ENCODE measurements at regions not wholly inside any gene's neighbourhood (a gene's known extent, or its start where the extent isn't known, plus 50 kb on each side); places are given as distances from the start of the nearest gene placed in this dataset.

DNA sequence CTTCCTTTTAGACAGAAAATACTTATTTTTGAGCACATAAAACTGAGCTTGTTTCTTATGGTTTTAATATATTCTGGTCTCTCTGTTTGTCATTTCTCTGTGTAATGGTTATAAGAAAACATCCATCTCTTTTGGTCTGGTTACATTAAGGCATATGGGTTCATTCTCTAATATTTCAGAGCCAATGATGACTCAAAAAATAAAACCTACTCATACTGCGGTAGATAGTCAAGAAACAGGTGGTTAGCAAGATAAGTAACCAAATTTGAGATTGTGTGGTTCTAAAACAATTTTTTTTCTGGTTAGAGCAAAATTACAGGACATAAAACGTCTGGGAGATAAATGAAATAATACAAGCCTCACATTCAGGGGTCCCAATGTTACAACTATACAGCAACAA lies 654.5 kb downstream of the STIM2 start:
- Mint-ChIP-seq H3K4me3 (no peak overlapping the region), H3K27ac (no peak overlapping the region), H3K4me1 (ENCODE audit: low read depth) (no peaks in the 10 kb centered on the region), H3K9me3 (peaks cover 9% of the 10 kb centered on the region), H3K36me3 (ENCODE audit: low read depth) (no peaks in the 10 kb centered on the region), H3K27me3 (no peaks in the 10 kb centered on the region)
- POLR2A ChIA-PET, result no interaction called here
- Histone ChIP-seq H3K9me3 (ENCODE audit: control insufficient read depth in 1 of 2, insufficient read depth in 1 of 2, low read length in 2 of 2) (no peaks in the 10 kb centered on the region), H3K4me3 (ENCODE audit: low read length) (no peak overlapping the region), H3K27ac (ENCODE audit: low read depth in 1 of 2, low read length in 2 of 2) (no peak overlapping the region), H3K27me3 (ENCODE audit: control insufficient read depth in 1 of 2, insufficient read depth in 2 of 2, low read length in 2 of 2) (no peaks in the 10 kb centered on the region), H3K4me1 (ENCODE audit: insufficient read depth, low read length) (no peaks in the 10 kb centered on the region), H3K36me3 (ENCODE audit: insufficient read depth, low read length) (no peaks in the 10 kb centered on the region)
- intact Hi-C loops (cut with DNase I, micrococcal nuclease), result no loop called here
- CTCF ChIA-PET, result no interaction called here
- TF ChIP-seq, protein P1, sequence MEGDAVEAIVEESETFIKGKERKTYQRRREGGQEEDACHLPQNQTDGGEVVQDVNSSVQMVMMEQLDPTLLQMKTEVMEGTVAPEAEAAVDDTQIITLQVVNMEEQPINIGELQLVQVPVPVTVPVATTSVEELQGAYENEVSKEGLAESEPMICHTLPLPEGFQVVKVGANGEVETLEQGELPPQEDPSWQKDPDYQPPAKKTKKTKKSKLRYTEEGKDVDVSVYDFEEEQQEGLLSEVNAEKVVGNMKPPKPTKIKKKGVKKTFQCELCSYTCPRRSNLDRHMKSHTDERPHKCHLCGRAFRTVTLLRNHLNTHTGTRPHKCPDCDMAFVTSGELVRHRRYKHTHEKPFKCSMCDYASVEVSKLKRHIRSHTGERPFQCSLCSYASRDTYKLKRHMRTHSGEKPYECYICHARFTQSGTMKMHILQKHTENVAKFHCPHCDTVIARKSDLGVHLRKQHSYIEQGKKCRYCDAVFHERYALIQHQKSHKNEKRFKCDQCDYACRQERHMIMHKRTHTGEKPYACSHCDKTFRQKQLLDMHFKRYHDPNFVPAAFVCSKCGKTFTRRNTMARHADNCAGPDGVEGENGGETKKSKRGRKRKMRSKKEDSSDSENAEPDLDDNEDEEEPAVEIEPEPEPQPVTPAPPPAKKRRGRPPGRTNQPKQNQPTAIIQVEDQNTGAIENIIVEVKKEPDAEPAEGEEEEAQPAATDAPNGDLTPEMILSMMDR (IDR thresholded peaks at IDR 0.05), result no peak
- DNase-seq (no peak), ATAC-seq (ENCODE audit: poor library complexity) (no peak)

DNA sequence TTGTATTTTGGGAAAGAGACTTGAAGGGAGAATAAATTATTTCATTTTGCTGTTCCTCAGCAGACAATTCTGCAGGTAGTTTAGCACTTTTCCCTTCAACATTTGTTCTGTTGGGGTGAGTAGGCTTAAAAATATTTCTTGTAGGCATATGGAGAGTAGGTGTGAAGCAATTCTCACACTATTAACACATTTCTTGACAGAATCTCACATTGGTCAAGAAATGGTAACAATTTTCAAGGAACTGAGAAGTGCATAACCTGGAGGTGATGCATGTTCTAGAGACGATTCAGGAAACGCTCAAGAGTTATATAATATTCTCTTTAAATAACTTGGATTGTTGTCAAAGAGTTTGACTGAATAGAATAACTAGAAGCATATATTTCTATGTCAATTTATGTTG lies 658.2 kb downstream of the STIM2 start:
- Mint-ChIP-seq H3K4me1 (ENCODE audit: low read depth) (no peaks in the 10 kb centered on the region), H3K27me3 (no peaks in the 10 kb centered on the region), H3K27ac (no peak overlapping the region), H3K9me3 (peaks cover 6% of the 10 kb centered on the region), H3K4me3 (no peak overlapping the region), H3K36me3 (ENCODE audit: low read depth) (no peaks in the 10 kb centered on the region)
- TF ChIP-seq, protein P1 (IDR thresholded peaks at IDR 0.05), result no peak
- no peaks in the 10 kb centered on the region for H3K9me3 ChIP-seq (ENCODE audit: control insufficient read depth in 1 of 2, insufficient read depth in 1 of 2, low read length in 2 of 2)
- intact Hi-C loops (cut with DNase I, micrococcal nuclease), result no loop called here
- ChIA-PET CTCF (no interaction called here), POLR2A (no interaction called here)
- ATAC-seq (ENCODE audit: poor library complexity) (no peak), DNase-seq (no peak)
- H3K36me3 ChIP-seq (ENCODE audit: insufficient read depth, low read length), result no peaks in the 10 kb centered on the region
- H3K27ac ChIP-seq (ENCODE audit: low read depth in 1 of 2, low read length in 2 of 2), result no peak overlapping the region
- no peak overlapping the region for H3K4me3 ChIP-seq (ENCODE audit: low read length)
- H3K27me3 ChIP-seq (ENCODE audit: control insufficient read depth in 1 of 2, insufficient read depth in 2 of 2, low read length in 2 of 2), result no peaks in the 10 kb centered on the region
- no peaks in the 10 kb centered on the region for H3K4me1 ChIP-seq (ENCODE audit: insufficient read depth, low read length)

DNA sequence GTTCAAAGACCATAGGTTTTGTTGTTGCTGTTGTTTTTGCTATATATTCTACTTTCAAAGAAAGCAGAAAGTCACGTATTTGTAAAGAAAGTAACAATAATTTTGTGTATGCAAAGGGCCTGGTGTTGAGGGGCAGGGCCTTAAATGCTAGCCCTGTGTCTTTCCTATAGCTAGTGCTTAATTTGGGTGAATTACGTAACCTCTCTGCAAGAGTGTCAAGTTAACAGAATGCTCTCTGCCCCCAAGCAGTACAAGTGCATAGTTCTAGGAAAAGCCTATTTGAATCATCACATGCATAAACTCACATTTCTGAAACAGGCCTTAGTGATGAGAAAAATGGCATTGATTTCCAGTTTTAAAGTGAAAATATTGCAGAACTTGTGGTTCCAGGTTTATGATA lies 663.6 kb downstream of the STIM2 start:
- H3K4me1 ChIP-seq (ENCODE audit: insufficient read depth, low read length), result no peaks in the 10 kb centered on the region
- no peaks in the 10 kb centered on the region for H3K27me3 ChIP-seq (ENCODE audit: control insufficient read depth in 1 of 2, insufficient read depth in 2 of 2, low read length in 2 of 2)
- TF ChIP-seq, protein P1 (IDR thresholded peaks at IDR 0.05), result no peak
- H3K27ac ChIP-seq (ENCODE audit: low read depth in 1 of 2, low read length in 2 of 2), result no peak overlapping the region
- ChIA-PET POLR2A (no interaction called here), CTCF (no interaction called here)
- H3K36me3 Mint-ChIP-seq (ENCODE audit: low read depth), result no peaks in the 10 kb centered on the region
- no peaks in the 10 kb centered on the region for H3K27me3 Mint-ChIP-seq
- H3K4me1 Mint-ChIP-seq (ENCODE audit: low read depth), result no peaks in the 10 kb centered on the region
- H3K4me3 Mint-ChIP-seq, result no peak overlapping the region
- no peaks in the 10 kb centered on the region for H3K36me3 ChIP-seq (ENCODE audit: insufficient read depth, low read length)
- no peak overlapping the region for H3K4me3 ChIP-seq (ENCODE audit: low read length)
- no peak overlapping the region for H3K27ac Mint-ChIP-seq
- no peak for ATAC-seq (ENCODE audit: poor library complexity)
- DNase-seq, result no peak
- no peaks in the 10 kb centered on the region for H3K9me3 ChIP-seq (ENCODE audit: control insufficient read depth in 1 of 2, insufficient read depth in 1 of 2, low read length in 2 of 2)
- intact Hi-C loops (cut with DNase I, micrococcal nuclease), result no loop called here
- peaks cover 3% of the 10 kb centered on the region for H3K9me3 Mint-ChIP-seq

Data from CD4-positive, alpha-beta T cell (primary cell).